ENCODE measurements at regions not wholly inside any gene's neighbourhood (a gene's known extent, or its start where the extent isn't known, plus 50 kb on each side); places are given as distances from the start of the nearest gene placed in this dataset.

GRCh38 chr5:119811458-119811857 lies 182.1 kb downstream of the FAM170A start:
- TF ChIP-seq CTCF (conservative IDR thresholded peaks at IDR 0.05; ENCODE audit: low read depth, low read length) (no peak), EZH2 (IDR thresholded peaks at IDR 0.05; ENCODE audit: borderline replicate concordance, low read depth, low read length, poor library complexity, severe bottlenecking) (no peak)
